Breast epithelium (tissue), 3 donors: ENCODE measurements at regions not wholly inside any gene's neighbourhood (a gene's known extent, or its start where the extent isn't known, plus 50 kb on each side); places are given as distances from the start of the nearest gene placed in this dataset.

ENCODE experiments used
- CTCF ChIP-seq, 3 donors: fragments of 450-650 bp; IDR thresholded peaks; one replicate each; pipeline ENCODE4 v1.5.1; 2016 to 2017; ENCODE audit warnings: antibody characterized with exemption in 3 of 3, mild to moderate bottlenecking in 3 of 3, moderate library complexity in 3 of 3
- POLR2A ChIP-seq: fragments of 450-650 bp; IDR thresholded peaks from one replicate; pipeline ENCODE4 v1.6.1; 2016; ENCODE audit warnings: antibody characterized with exemption, mild to moderate bottlenecking, moderate library complexity
- POLR2AphosphoS5 ChIP-seq, 3 donors: sonication (generic); formaldehyde crosslinking; IDR thresholded peaks; one replicate each; pipeline ENCODE4 v1.6.1; 2017; ENCODE audit warnings: antibody characterized with exemption in 3 of 3

GRCh38 chr9:102202126-102202525 lies 463.7 kb upstream of the GRIN3A start:
- TF ChIP-seq POLR2A (no peak), CTCF (IDR thresholded peaks at IDR 0.05) (no peak), POLR2AphosphoS5 (IDR thresholded peaks at IDR 0.05) (no peak)
